Iris pigment epithelial cell (primary cell): ENCODE measurements at regions not wholly inside any gene's neighbourhood (a gene's known extent, or its start where the extent isn't known, plus 50 kb on each side); places are given as distances from the start of the nearest gene placed in this dataset.

Experiments
- DNase-seq: peaks from one replicate; pipeline ENCODE4 v3.0.0-alpha.2; 2011; ENCODE audit warnings: low read depth

- DNase-seq = peak; percentile 1
These were observed 652.5 kb upstream of the EPHA7 start for GRCh38 chr6:94071835-94072234.

GRCh38 chr6:94065707-94066337 lies 646.5 kb upstream of the EPHA7 start:
- no peak for DNase-seq

- DNase-seq = no peak
These were observed 633.4 kb upstream of the EPHA7 start for GRCh38 chr6:94052749-94053148.

- no peak for DNase-seq
These were observed 631.2 kb upstream of the EPHA7 start for GRCh38 chr6:94050515-94050914.

- no peak for DNase-seq
These were observed 629.6 kb upstream of the EPHA7 start for GRCh38 chr6:94049001-94049400.

- DNase-seq = no peak
These were observed 625.9 kb upstream of the EPHA7 start for GRCh38 chr6:94045099-94045829.

- DNase-seq = no peak
These were observed 622.8 kb upstream of the EPHA7 start for GRCh38 chr6:94041945-94042709.

GRCh38 chr6:94036024-94036423 lies 616.7 kb upstream of the EPHA7 start:
- no peak for DNase-seq

GRCh38 chr6:94027374-94027773 lies 608.0 kb upstream of the EPHA7 start:
- no peak for DNase-seq

- no peak for DNase-seq
These were observed 607.2 kb upstream of the EPHA7 start for GRCh38 chr6:94026575-94026974.

GRCh38 chr6:94005835-94006234 lies 586.5 kb upstream of the EPHA7 start:
- no peak for DNase-seq

- DNase-seq = no peak
These were observed 573.6 kb upstream of the EPHA7 start for GRCh38 chr6:93992976-93993375.

- DNase-seq = no peak
These were observed 570.3 kb upstream of the EPHA7 start for GRCh38 chr6:93989630-93990029.

- DNase-seq = no peak
These were observed 566.6 kb upstream of the EPHA7 start for GRCh38 chr6:93985953-93986352.

GRCh38 chr6:93975159-93975558 lies 555.8 kb upstream of the EPHA7 start:
- DNase-seq = no peak

- DNase-seq = no peak
These were observed 555.0 kb upstream of the EPHA7 start for GRCh38 chr6:93974332-93974731.

GRCh38 chr6:93972791-93973190 lies 553.4 kb upstream of the EPHA7 start:
- DNase-seq = no peak

GRCh38 chr6:93970684-93971083 lies 551.3 kb upstream of the EPHA7 start:
- DNase-seq = no peak

GRCh38 chr6:93968126-93968525 lies 548.8 kb upstream of the EPHA7 start:
- no peak for DNase-seq

- no peak for DNase-seq
These were observed 545.6 kb upstream of the EPHA7 start for GRCh38 chr6:93964926-93965325.

GRCh38 chr6:93964321-93964720 lies 545.0 kb upstream of the EPHA7 start:
- DNase-seq = no peak

- DNase-seq = no peak
These were observed 543.2 kb upstream of the EPHA7 start for GRCh38 chr6:93962566-93962965.

- no peak for DNase-seq
These were observed 535.2 kb upstream of the EPHA7 start for GRCh38 chr6:93954584-93954983.
